GM10248 (cell line): ENCODE measurements at regions not wholly inside any gene's neighbourhood (a gene's known extent, or its start where the extent isn't known, plus 50 kb on each side); places are given as distances from the start of the nearest gene placed in this dataset.

Experiments
- CTCF ChIA-PET: fragments of 300-600 bp; sonication (Branson Sonifier 250); formaldehyde crosslinking; extraction: SDS; loops from one replicate; lab custom pipeline; 2021; ENCODE audit warnings: antibody characterized with exemption; lab: Yijun Ruan, JAX
- POLR2A ChIA-PET: fragments of 350-650 bp; sonication (Branson Sonifier 250); formaldehyde crosslinking; extraction: SDS; loops from one replicate; lab custom pipeline; 2020; ENCODE audit warnings: antibody characterized with exemption; lab: Yijun Ruan, JAX
- DNase-seq: peaks from one replicate; pipeline ENCODE4 v3.0.0; 2012; ENCODE audit errors: extremely low spot score
- TF ChIP-seq, protein P1 (sequence below): IDR thresholded peaks from 2 replicates; pipeline ENCODE4 v1.5.1; 2012; ENCODE audit warnings: mild to moderate bottlenecking, low read depth; ENCODE audit errors: extremely low read depth, missing control alignments, control extremely low read depth

DNA sequence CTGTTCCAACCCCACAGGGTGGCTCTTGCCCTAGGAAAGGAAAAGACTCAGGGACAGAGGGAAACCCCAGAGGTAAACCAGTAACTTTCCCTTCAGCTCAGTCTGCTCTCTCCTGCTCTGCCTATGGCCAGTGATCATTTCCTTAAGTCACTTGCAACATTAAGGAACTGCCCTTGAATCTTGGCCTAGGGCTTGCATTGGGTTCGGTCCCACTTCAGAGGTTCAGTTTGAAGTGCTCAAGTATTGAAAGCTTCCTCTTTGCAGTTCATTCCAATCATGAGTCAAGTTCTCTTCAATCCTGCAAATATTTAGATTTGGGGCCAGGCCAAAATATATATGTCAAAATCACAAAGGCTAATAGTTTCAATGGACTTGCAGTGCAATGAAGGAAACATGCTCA lies 97.7 kb upstream of the IRF2BP2 start:
- ChIA-PET CTCF (interaction anchor here (2.0 to 2.6 kb wide), 2 partner anchors 8 to 10 kb away, joined by 6 to 9 read pairs; no protein-coding TSS in a partner anchor), POLR2A (no interaction called here)
- no peak for DNase-seq
- TF ChIP-seq, protein P1, sequence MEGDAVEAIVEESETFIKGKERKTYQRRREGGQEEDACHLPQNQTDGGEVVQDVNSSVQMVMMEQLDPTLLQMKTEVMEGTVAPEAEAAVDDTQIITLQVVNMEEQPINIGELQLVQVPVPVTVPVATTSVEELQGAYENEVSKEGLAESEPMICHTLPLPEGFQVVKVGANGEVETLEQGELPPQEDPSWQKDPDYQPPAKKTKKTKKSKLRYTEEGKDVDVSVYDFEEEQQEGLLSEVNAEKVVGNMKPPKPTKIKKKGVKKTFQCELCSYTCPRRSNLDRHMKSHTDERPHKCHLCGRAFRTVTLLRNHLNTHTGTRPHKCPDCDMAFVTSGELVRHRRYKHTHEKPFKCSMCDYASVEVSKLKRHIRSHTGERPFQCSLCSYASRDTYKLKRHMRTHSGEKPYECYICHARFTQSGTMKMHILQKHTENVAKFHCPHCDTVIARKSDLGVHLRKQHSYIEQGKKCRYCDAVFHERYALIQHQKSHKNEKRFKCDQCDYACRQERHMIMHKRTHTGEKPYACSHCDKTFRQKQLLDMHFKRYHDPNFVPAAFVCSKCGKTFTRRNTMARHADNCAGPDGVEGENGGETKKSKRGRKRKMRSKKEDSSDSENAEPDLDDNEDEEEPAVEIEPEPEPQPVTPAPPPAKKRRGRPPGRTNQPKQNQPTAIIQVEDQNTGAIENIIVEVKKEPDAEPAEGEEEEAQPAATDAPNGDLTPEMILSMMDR, result no peak

DNA sequence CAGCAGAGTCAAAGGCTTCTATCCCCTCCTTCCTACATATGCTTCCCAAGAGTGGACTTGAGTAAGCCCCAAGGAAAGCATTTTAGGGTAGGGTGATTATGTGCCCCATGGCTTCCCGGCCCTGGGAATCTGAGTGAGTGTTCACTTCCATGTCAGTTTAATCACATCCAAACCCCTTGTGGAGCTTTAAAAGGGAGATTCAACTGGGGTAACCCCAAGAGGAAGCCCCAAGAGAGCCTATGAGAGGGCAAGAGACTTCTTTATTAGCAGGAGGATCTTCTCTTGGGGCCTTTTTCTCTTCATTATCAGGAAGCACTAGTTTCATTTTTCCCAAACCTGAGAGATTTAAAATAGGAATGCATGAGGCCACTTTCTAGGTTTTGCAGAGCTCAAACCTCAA lies 97.0 kb upstream of the IRF2BP2 start:
- TF ChIP-seq, protein P1, result no peak
- CTCF ChIA-PET, result interaction anchor here (1.4 to 2.7 kb wide), 4 partner anchors 9 to 377 kb away, joined by 3 to 9 read pairs (median 8); no protein-coding TSS in a partner anchor
- POLR2A ChIA-PET, result no interaction called here
- DNase-seq, result no peak

DNA sequence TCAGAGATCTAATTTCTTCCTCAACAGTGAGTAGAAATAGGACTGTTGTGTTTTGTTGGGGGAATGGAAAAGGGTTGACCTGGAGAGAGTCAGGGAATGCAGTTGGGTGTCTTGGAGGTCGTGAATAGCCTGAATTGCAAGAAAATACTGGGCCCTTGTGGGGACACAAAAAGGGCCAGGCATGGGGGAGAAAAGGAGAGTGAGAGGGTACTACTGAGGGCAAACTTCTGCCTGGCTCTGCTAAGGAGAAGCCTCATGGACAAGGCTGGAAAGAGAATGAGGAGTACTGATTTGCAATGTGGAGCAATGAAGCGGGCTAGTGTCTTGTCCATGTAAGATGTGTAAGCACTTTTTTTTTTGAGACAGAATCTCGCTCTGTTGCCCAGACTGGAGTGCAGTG lies 96.2 kb upstream of the IRF2BP2 start:
- POLR2A ChIA-PET, result no interaction called here
- CTCF ChIA-PET, result interaction anchor here (1.1 to 3.0 kb wide), 6 partner anchors 8 to 378 kb away, joined by 3 to 10 read pairs (median 6); no protein-coding TSS in a partner anchor
- TF ChIP-seq, protein P1, result no peak
- no peak for DNase-seq

DNA sequence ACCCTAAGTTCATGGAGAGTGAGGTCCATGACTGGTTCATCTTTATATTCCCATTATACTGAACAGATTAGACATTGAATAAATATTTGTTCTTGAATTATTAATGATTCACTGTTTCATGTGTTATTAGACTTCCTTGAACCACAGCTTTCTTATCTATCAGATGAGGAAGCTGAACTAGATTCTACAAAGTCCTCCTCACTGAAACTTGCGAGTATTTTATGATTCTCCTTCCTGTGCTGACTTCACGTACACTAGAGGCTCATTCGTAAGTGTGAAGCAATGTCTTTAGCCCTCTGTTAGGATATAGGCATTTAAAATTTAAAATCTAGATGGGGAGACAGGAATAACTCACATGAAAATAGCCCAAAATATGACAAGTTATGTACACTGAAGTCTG lies 95.6 kb upstream of the IRF2BP2 start:
- DNase-seq, result no peak
- CTCF ChIA-PET, result interaction anchor here (0.9 to 3.2 kb wide), 11 partner anchors 8 to 378 kb away, joined by 3 to 10 read pairs (median 4); no protein-coding TSS in a partner anchor
- POLR2A ChIA-PET, result no interaction called here
- TF ChIP-seq, protein P1, result no peak

DNA sequence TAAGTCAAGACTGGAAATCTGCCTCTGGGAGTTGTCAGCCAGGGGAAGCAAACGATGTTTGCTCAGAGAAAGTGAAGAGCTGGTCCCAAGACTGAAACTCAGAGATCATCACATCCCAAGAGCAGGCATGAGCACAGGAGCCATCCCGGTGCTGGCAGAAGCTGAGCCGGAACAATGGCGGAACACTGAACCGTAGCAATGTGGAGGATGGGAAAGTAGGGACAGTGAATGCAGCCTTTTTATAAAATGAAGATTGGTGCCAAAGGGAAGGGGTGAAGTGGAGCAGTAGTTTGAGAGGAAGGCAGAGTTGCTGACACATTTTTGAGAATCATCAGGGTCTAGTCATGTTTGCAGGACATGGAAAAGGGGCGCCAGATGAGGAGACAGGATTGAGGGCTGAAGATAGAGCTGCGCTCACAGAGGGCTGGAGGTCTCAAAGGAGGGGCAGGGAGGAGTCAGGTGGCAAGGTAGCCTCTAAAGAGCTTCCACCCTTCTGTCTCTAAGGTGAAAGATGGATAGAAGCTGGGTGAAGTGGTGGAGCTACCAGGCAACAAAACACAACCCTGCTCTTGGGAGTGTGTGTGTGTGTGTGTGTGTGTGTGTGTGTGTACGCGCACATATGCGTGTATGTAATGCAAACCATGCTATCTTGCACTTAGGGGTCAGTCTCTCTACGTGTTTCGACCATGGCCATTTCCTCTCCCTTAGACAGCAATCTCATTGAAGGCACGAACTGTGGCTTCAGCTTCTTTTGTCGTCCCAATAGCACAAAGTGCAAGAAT lies 94.3 kb upstream of the IRF2BP2 start:
- ChIA-PET POLR2A (interaction anchor here (1.4 kb wide), 1 partner anchor 20 kb away, joined by 7 read pairs; no protein-coding TSS in a partner anchor), CTCF (interaction anchor here (0.9 to 3.2 kb wide), 10 partner anchors 8 to 217 kb away, joined by 3 to 10 read pairs (median 6); no protein-coding TSS in a partner anchor)
- no peak for DNase-seq
- TF ChIP-seq, protein P1, result no peak

DNA sequence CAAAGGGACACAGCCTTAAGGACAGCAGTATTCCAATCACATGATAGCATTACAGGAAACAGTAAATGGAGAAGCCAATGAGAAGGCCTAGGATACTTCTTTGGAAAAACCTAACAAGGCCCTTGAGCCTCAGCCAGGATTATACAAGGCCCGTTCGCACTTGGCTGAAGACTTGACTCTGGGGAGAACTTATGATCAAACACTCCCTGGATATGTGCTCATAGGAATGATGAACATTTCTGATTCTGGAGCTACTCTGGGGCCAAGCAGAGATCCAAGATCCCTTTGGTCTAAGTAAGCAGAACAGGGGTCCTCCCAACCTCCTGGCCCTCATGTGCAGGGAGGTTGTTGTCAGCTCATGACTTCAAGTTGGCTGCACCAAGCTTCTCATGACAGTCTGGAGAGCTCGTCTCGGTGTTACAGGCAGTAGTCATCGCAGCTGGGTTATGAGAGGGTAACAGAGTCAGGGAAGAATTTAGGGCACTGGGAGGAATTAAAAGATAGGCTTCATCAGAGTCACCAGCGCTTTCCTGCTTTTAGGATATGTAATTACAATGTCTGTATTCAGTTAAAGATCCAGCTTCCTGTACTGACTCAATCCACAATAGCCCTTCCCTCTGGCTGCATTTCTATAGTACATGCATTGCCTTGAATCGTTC lies 92.5 kb upstream of the IRF2BP2 start:
- ChIA-PET POLR2A (interaction anchor here (0.6 kb wide), 1 partner anchor 228 kb away, joined by 3 read pairs; no protein-coding TSS in a partner anchor), CTCF (interaction anchor here (1.0 to 3.2 kb wide), 9 partner anchors 8 to 58 kb away, joined by 3 to 20 read pairs (median 4); no protein-coding TSS in a partner anchor)
- no peak for DNase-seq
- TF ChIP-seq, protein P1, result no peak
